ENCODE measurements at regions not wholly inside any gene's neighbourhood (a gene's known extent, or its start where the extent isn't known, plus 50 kb on each side); places are given as distances from the start of the nearest gene placed in this dataset.

DNA sequence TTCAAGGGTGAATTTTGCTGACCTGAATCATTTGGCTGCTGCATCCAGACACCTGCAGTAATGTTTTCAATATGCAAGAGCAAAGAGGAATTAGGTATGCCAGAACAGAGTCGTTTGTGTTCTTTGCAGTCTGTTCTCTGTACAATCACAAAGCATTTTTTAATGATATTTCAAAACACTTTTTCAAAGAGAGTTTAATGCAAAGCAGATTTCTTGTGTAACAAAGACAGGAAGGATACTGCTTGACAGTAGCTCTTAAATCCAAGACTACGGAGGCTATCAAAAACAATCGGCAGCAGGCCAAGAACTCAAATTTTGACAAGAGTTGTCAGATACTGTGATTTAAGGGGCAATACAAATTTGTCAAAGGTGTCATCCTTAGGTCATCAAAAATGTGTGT lies 341.9 kb downstream of the GADD45G start:
- Histone ChIP-seq H3K4me3 (replicated peaks in 1 of 3; ENCODE audit: low read depth in 2 of 3, low read length in 3 of 3) (no peak overlapping the region), H3K27ac (ENCODE audit: low read depth in 1 of 2, low read length in 2 of 2) (no peak overlapping the region), H3K79me2 (ENCODE audit: insufficient read depth, low read length) (no peaks in the 10 kb centered on the region), H3K36me3 (replicated peaks in 1 of 2; ENCODE audit: control insufficient read depth in 1 of 2, insufficient read depth in 2 of 2, low read length in 2 of 2) (no peaks in the 10 kb centered on the region), H3K4me1 (ENCODE audit: control insufficient read depth in 1 of 2, insufficient read depth in 2 of 2, low read length in 2 of 2) (peaks cover 0 to 4% of the 10 kb centered on the region in 2 donors), H3K9me3 (replicated peaks in 1 of 2; ENCODE audit: control insufficient read depth in 1 of 2, insufficient read depth in 1 of 2, low read length in 2 of 2) (no peaks in the 10 kb centered on the region), H4K20me1 (ENCODE audit: insufficient read depth, low read length) (no peaks in the 10 kb centered on the region), H3K9ac (ENCODE audit: insufficient read depth, low read length, poor library complexity, severe bottlenecking) (no peak overlapping the region), H2AFZ (ENCODE audit: insufficient read depth, low read depth, low read length, poor library complexity, severe bottlenecking) (no peak overlapping the region), H3K27me3 (ENCODE audit: control insufficient read depth in 2 of 2, insufficient read depth in 2 of 2, low read length in 2 of 2) (no peaks in the 10 kb centered on the region), H3K4me2 (replicated peaks; ENCODE audit: extremely low read depth, low read length, poor library complexity, severe bottlenecking) (no peak overlapping the region)
- TF ChIP-seq, protein P1, sequence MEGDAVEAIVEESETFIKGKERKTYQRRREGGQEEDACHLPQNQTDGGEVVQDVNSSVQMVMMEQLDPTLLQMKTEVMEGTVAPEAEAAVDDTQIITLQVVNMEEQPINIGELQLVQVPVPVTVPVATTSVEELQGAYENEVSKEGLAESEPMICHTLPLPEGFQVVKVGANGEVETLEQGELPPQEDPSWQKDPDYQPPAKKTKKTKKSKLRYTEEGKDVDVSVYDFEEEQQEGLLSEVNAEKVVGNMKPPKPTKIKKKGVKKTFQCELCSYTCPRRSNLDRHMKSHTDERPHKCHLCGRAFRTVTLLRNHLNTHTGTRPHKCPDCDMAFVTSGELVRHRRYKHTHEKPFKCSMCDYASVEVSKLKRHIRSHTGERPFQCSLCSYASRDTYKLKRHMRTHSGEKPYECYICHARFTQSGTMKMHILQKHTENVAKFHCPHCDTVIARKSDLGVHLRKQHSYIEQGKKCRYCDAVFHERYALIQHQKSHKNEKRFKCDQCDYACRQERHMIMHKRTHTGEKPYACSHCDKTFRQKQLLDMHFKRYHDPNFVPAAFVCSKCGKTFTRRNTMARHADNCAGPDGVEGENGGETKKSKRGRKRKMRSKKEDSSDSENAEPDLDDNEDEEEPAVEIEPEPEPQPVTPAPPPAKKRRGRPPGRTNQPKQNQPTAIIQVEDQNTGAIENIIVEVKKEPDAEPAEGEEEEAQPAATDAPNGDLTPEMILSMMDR (IDR thresholded peaks at IDR 0.05): no peak
- no peak overlapping the region for H3K4me3 Mint-ChIP-seq
- WGBS (ENCODE audit: insufficient coverage): 86% methylated on average over 1 of the region's 3 CpGs
- peaks cover 6% of the 10 kb centered on the region for H3K4me1 Mint-ChIP-seq
- no peaks in the 10 kb centered on the region for H3K36me3 Mint-ChIP-seq
- H3K9me3 Mint-ChIP-seq: peaks cover 0 to 4% (median 2%) of the 10 kb centered on the region in 7 donors
- DNase-seq: no peak
- H3K27ac Mint-ChIP-seq: no peak overlapping the region
- peaks cover 8 to 10% (median 9%) of the 10 kb centered on the region in 3 donors for H3K27me3 Mint-ChIP-seq (ENCODE audit: low read depth in 3 of 3)
- intact Hi-C loops (cut with micrococcal nuclease): no loop called here

DNA sequence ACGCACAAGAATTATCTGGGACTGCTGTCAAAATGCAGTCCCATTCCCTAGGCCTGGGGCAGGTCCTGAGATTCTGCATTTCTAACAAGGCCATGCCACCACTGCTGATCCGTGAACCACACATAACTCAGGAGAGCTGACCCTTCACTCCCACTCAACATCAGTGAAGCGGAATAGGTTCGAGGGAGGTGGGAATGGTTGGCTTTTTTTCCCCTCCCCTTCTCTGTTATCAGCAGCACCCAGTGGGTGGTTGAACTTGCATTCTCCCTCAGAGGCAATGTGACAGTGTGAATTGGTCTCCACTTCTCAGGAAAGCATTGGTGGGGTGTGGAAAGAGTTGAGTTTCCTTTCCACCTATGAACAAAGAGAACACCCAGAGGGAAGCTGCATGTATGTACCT lies 344.3 kb downstream of the GADD45G start:
- H3K27me3 ChIP-seq (ENCODE audit: control insufficient read depth in 2 of 2, insufficient read depth in 2 of 2, low read length in 2 of 2): no peaks in the 10 kb centered on the region
- H3K4me3 Mint-ChIP-seq: no peak overlapping the region
- DNase-seq: no peak
- no peaks in the 10 kb centered on the region for H4K20me1 ChIP-seq (ENCODE audit: insufficient read depth, low read length)
- H3K27ac Mint-ChIP-seq: no peak overlapping the region
- intact Hi-C loops (cut with micrococcal nuclease): no loop called here
- H3K36me3 Mint-ChIP-seq: no peaks in the 10 kb centered on the region
- H3K4me1 Mint-ChIP-seq: peaks cover 6% of the 10 kb centered on the region
- H3K4me3 ChIP-seq (replicated peaks in 1 of 3; ENCODE audit: low read depth in 2 of 3, low read length in 3 of 3): no peak overlapping the region
- H3K9me3 ChIP-seq (replicated peaks in 1 of 2; ENCODE audit: control insufficient read depth in 1 of 2, insufficient read depth in 1 of 2, low read length in 2 of 2): no peaks in the 10 kb centered on the region
- no peak overlapping the region for H3K9ac ChIP-seq (ENCODE audit: insufficient read depth, low read length, poor library complexity, severe bottlenecking)
- TF ChIP-seq, protein P1 (IDR thresholded peaks at IDR 0.05): no peak
- peaks cover 0 to 3% (median 2%) of the 10 kb centered on the region in 3 donors for H3K27me3 Mint-ChIP-seq (ENCODE audit: low read depth in 3 of 3)
- H3K4me2 ChIP-seq (replicated peaks; ENCODE audit: extremely low read depth, low read length, poor library complexity, severe bottlenecking): no peak overlapping the region
- WGBS (ENCODE audit: insufficient coverage): 100% methylated on average over 1 of the region's 4 CpGs
- H3K4me1 ChIP-seq (ENCODE audit: control insufficient read depth in 1 of 2, insufficient read depth in 2 of 2, low read length in 2 of 2): peaks cover 0 to 4% of the 10 kb centered on the region in 2 donors
- no peaks in the 10 kb centered on the region for H3K36me3 ChIP-seq (replicated peaks in 1 of 2; ENCODE audit: control insufficient read depth in 1 of 2, insufficient read depth in 2 of 2, low read length in 2 of 2)
- H2AFZ ChIP-seq (ENCODE audit: insufficient read depth, low read depth, low read length, poor library complexity, severe bottlenecking): no peak overlapping the region
- peaks cover 0 to 7% (median 2%) of the 10 kb centered on the region in 7 donors for H3K9me3 Mint-ChIP-seq
- no peaks in the 10 kb centered on the region for H3K79me2 ChIP-seq (ENCODE audit: insufficient read depth, low read length)
- no peak overlapping the region for H3K27ac ChIP-seq (ENCODE audit: low read depth in 1 of 2, low read length in 2 of 2)
